KMS-11 (cell line): ENCODE measurements at regions not wholly inside any gene's neighbourhood (a gene's known extent, or its start where the extent isn't known, plus 50 kb on each side); places are given as distances from the start of the nearest gene placed in this dataset.

Experiments
- H2AFZ ChIP-seq: fragments of 200-600 bp; sonication (generic); 2 replicates; pipeline ENCODE4 v1.6.1; 2016; ENCODE audit warnings: antibody characterized with exemption, mixed run types, low read depth
- H3K27ac ChIP-seq: fragments of 200-600 bp; sonication (generic); 2 replicates; pipeline ENCODE4 v1.6.1; 2016; ENCODE audit warnings: mild to moderate bottlenecking, mixed run types
- H3K27me3 ChIP-seq: fragments of 200-600 bp; sonication (generic); 2 replicates; pipeline ENCODE4 v1.6.1; 2017; ENCODE audit warnings: mild to moderate bottlenecking, low read depth, mixed run types, moderate library complexity; ENCODE audit not compliant: insufficient read depth
- H3K36me3 ChIP-seq: fragments of 200-600 bp; sonication (generic); 2 replicates; pipeline ENCODE4 v1.6.1; 2017; ENCODE audit warnings: mild to moderate bottlenecking, mixed run types; ENCODE audit not compliant: insufficient read depth
- H3K4me1 ChIP-seq: fragments of 200-600 bp; sonication (generic); 2 replicates; pipeline ENCODE4 v1.6.1; 2016; ENCODE audit warnings: mild to moderate bottlenecking, low read depth, mixed run types; ENCODE audit not compliant: poor library complexity, severe bottlenecking
- H3K4me2 ChIP-seq: fragments of 200-600 bp; sonication (generic); 2 replicates; pipeline ENCODE4 v1.7.0; 2016; ENCODE audit warnings: mild to moderate bottlenecking, mixed run types
- H3K4me3 ChIP-seq: fragments of 200-600 bp; sonication (generic); IDR thresholded peaks from 2 replicates; pipeline ENCODE4 v1.6.1; 2017; ENCODE audit warnings: low read depth, low read length, mixed read lengths; ENCODE audit not compliant: insufficient read depth
- H3K79me2 ChIP-seq: fragments of 200-600 bp; sonication (generic); 2 replicates; pipeline ENCODE4 v1.6.1; 2016; ENCODE audit warnings: low read depth, mixed run types; ENCODE audit not compliant: insufficient read depth
- H3K9ac ChIP-seq: fragments of 200-600 bp; sonication (generic); 2 replicates; pipeline ENCODE4 v1.6.1; 2016; ENCODE audit warnings: mild to moderate bottlenecking, mixed run types
- H4K20me1 ChIP-seq: fragments of 200-600 bp; sonication (generic); 2 replicates; pipeline ENCODE4 v1.6.1; 2016; ENCODE audit warnings: mild to moderate bottlenecking, mixed run types; ENCODE audit not compliant: insufficient read depth
- TF ChIP-seq, protein P1 (sequence below): fragments of 200-600 bp; sonication (generic); conservative IDR thresholded peaks from 2 replicates; pipeline ENCODE4 v1.6.1; 2017; ENCODE audit warnings: low read depth, mild to moderate bottlenecking, antibody characterized with exemption, low read length, moderate library complexity, mixed read lengths

DNA sequence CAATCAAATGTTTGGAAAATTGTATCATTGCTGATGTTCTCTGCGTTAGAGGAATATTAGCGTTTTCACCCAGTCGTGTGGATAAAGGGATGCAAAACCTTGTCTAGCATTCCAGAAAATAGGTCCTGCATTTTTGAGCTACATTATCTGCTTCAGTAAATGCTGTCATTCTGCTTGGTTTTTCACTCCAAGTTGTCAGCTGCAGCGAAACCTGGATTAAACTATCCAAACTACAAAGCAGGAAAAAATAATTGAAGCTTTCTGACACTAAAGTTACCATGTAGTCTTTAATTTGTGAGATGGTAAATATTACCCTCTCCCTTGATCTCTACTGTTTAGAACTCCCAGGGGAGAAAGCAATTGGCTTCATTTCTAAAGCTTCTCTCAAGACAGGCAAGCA, 1795.5 kb upstream of the PRR20A start:
- no peak overlapping the region for H2AFZ ChIP-seq
- no peak overlapping the region for H3K4me3 ChIP-seq
- H3K27me3 ChIP-seq = no peaks in the 10 kb centered on the region
- H3K79me2 ChIP-seq = no peaks in the 10 kb centered on the region
- no peak overlapping the region for H3K27ac ChIP-seq
- no peaks in the 10 kb centered on the region for H3K4me1 ChIP-seq
- TF ChIP-seq, protein P1, sequence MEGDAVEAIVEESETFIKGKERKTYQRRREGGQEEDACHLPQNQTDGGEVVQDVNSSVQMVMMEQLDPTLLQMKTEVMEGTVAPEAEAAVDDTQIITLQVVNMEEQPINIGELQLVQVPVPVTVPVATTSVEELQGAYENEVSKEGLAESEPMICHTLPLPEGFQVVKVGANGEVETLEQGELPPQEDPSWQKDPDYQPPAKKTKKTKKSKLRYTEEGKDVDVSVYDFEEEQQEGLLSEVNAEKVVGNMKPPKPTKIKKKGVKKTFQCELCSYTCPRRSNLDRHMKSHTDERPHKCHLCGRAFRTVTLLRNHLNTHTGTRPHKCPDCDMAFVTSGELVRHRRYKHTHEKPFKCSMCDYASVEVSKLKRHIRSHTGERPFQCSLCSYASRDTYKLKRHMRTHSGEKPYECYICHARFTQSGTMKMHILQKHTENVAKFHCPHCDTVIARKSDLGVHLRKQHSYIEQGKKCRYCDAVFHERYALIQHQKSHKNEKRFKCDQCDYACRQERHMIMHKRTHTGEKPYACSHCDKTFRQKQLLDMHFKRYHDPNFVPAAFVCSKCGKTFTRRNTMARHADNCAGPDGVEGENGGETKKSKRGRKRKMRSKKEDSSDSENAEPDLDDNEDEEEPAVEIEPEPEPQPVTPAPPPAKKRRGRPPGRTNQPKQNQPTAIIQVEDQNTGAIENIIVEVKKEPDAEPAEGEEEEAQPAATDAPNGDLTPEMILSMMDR = no peak
- no peak overlapping the region for H3K9ac ChIP-seq
- H3K4me2 ChIP-seq = no peak overlapping the region
- no peaks in the 10 kb centered on the region for H4K20me1 ChIP-seq
- no peaks in the 10 kb centered on the region for H3K36me3 ChIP-seq

DNA sequence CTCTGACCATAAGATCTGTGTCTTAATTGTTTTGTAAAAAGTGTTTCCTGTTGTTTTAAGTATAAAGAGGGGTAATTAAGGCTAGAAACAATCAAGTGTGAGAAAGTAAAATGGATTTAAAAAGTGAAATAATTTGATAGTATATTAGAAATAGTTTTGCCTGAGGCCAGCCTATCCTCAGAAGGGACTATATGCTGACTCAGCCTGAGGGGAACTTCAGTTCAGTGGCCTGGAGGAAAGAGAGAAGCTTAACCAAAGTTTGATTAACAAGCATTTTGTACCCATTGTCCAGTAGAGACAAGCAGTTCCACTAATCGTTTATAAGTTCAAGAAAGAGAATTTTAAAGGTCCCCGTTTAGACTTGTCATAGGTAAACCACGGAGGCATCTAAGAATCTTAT, 1793.2 kb upstream of the PRR20A start:
- no peak overlapping the region for H3K4me3 ChIP-seq
- TF ChIP-seq, protein P1 = no peak
- no peaks in the 10 kb centered on the region for H3K4me1 ChIP-seq
- no peak overlapping the region for H2AFZ ChIP-seq
- H4K20me1 ChIP-seq = no peaks in the 10 kb centered on the region
- no peaks in the 10 kb centered on the region for H3K27me3 ChIP-seq
- no peaks in the 10 kb centered on the region for H3K79me2 ChIP-seq
- H3K9ac ChIP-seq = no peak overlapping the region
- H3K27ac ChIP-seq = no peak overlapping the region
- no peaks in the 10 kb centered on the region for H3K36me3 ChIP-seq
- H3K4me2 ChIP-seq = no peak overlapping the region

DNA sequence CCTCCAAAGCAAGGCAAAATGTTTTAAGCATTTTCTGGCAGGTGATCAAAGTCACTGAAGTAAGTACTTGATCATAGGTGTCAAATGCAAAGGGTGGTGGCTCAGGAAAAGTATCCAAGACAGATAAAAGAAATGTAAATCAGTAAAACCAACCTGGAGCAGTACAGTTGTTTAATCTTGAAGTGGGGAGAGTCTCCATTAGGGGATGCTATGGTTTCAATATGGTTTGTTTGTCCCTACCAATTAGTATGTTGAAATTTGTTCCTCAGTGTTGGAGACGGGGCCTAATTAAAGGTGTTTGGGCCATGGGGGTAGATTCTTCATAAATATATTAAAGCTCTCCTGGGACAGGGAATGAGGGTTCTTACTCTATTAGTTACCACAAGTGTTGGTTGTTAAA, 1781.7 kb upstream of the PRR20A start:
- H3K36me3 ChIP-seq = no peaks in the 10 kb centered on the region
- H2AFZ ChIP-seq = no peak overlapping the region
- no peak overlapping the region for H3K27ac ChIP-seq
- TF ChIP-seq, protein P1 = no peak
- no peaks in the 10 kb centered on the region for H3K27me3 ChIP-seq
- H3K4me1 ChIP-seq = no peaks in the 10 kb centered on the region
- H3K4me3 ChIP-seq = no peak overlapping the region
- H3K79me2 ChIP-seq = no peaks in the 10 kb centered on the region
- H3K9ac ChIP-seq = no peak overlapping the region
- H3K4me2 ChIP-seq = no peak overlapping the region
- H4K20me1 ChIP-seq = no peaks in the 10 kb centered on the region

DNA sequence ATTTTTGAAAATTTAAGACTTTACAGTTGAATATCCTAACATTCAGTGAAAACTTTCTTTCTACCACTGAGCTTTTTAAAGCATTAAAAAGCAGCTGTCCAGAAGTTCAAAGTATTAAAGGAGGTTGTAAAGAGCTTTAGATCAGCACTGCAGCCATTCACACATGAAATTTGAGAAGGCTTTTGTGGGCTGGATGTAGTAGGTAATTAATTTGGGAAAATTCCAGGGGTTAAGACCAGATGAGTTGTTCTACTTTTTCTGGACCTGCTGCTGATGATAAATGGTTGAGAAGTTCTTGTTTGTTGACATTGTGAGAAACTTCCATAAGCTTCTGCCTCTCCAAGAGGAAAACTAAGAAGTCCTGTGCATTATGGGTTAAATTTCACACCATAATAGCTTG, 1779.6 kb upstream of the PRR20A start:
- Histone ChIP-seq H3K27me3 (no peaks in the 10 kb centered on the region), H3K36me3 (no peaks in the 10 kb centered on the region), H3K79me2 (no peaks in the 10 kb centered on the region), H3K9ac (no peak overlapping the region), H3K27ac (no peak overlapping the region), H3K4me1 (no peaks in the 10 kb centered on the region), H3K4me3 (no peak overlapping the region), H2AFZ (no peak overlapping the region), H4K20me1 (no peaks in the 10 kb centered on the region), H3K4me2 (no peak overlapping the region)
- TF ChIP-seq, protein P1 = no peak

DNA sequence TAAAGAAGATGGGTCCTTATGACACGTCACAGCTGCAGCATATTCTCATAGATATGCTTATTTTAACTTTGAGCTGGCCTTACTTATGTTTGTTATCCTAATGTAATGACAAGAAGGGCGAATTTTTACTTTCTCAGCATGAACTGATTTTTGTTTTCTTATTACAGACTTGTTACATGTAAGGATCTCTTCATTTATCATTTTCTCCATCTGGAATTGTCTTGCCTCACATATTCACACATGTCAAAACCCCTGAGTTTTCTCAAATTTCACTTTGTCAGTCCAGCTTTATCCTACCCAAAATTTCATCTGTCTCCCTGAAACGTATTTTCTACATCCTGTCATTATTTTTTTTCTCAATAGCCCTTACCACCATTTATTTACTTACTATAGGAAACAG, 1774.0 kb upstream of the PRR20A start:
- Histone ChIP-seq H3K4me1 (no peaks in the 10 kb centered on the region), H3K79me2 (no peaks in the 10 kb centered on the region), H2AFZ (no peak overlapping the region), H3K27ac (no peak overlapping the region), H3K4me3 (no peak overlapping the region), H3K9ac (no peak overlapping the region), H3K27me3 (no peaks in the 10 kb centered on the region), H4K20me1 (no peaks in the 10 kb centered on the region), H3K36me3 (no peaks in the 10 kb centered on the region), H3K4me2 (no peak overlapping the region)
- TF ChIP-seq, protein P1 = no peak
